B cell (primary cell): ENCODE measurements at regions not wholly inside any gene's neighbourhood (a gene's known extent, or its start where the extent isn't known, plus 50 kb on each side); places are given as distances from the start of the nearest gene placed in this dataset.

Experiments
- ATAC-seq: fragments of 200-7000 bp; cut with Tn5 transposase; one replicate; pipeline ENCODE4 v1.10.0; 2021; ENCODE audit warnings: low read depth, mild to moderate bottlenecking, moderate number of reproducible peaks, moderate library complexity
- CTCF ChIA-PET: fragments of 350-600 bp; sonication (Branson Sonifier 250); formaldehyde crosslinking; loops from one replicate; lab custom pipeline; 2021; ENCODE audit warnings: antibody characterized with exemption, inconsistent platforms; lab: Charles Lee
- POLR2A ChIA-PET: fragments of 350-600 bp; sonication (Branson Sonifier 250); formaldehyde crosslinking; loops from one replicate; lab custom pipeline; 2021; ENCODE audit warnings: antibody characterized with exemption; lab: Charles Lee
- DNase-seq: peaks from one replicate; pipeline ENCODE4 v3.0.0; 2013
- H2AFZ ChIP-seq: 2 replicates; pipeline ENCODE4 v1.6.1; 2012; ENCODE audit warnings: mild to moderate bottlenecking, low read depth, low read length; ENCODE audit not compliant: insufficient read depth, poor library complexity, severe bottlenecking
- H3K27ac ChIP-seq, 2 donors: 1 replicate in 1 of 2; 2 replicates in 1 of 2; pipeline ENCODE4 v1.5.1; 2012 to 2013; ENCODE audit warnings: low read length in 2 of 2, mild to moderate bottlenecking in 2 of 2, moderate library complexity in 1 of 2
- H3K27me3 ChIP-seq, 4 experiments: fragments of 200-600 bp in 1 of 4; sonication (generic) in 1 of 4; replicated peaks in 1 of 4; 1 replicate in 2 of 4; 2 replicates in 2 of 4; pipeline versions ENCODE4 v1.6.1 to v1.7.0; 2013 to 2016; ENCODE audit warnings: low read length in 3 of 4, mild to moderate bottlenecking in 2 of 4, mixed read lengths in 1 of 4, moderate library complexity in 1 of 4; ENCODE audit not compliant: insufficient read depth in 4 of 4, control insufficient read depth in 3 of 4; ENCODE audit errors: control extremely low read depth in 1 of 4
- H3K36me3 ChIP-seq, 2 experiments: replicated peaks in 1 of 2; 1 replicate in 1 of 2; 2 replicates in 1 of 2; pipeline versions ENCODE4 v1.6.1 to v1.7.1; 2013; ENCODE audit warnings: low read length in 1 of 2; ENCODE audit not compliant: insufficient read depth in 2 of 2, control insufficient read depth in 1 of 2; ENCODE audit errors: control extremely low read depth in 1 of 2, extremely low read depth in 1 of 2
- H3K4me1 ChIP-seq, 2 donors: fragments of 200-600 bp in 1 of 2; sonication (generic) in 1 of 2; 1 replicate in 1 of 2; 2 replicates in 1 of 2; pipeline versions ENCODE4 v1.5.1 to v1.6.1; 2013 to 2017; ENCODE audit warnings: low read length in 2 of 2; ENCODE audit not compliant: control insufficient read depth in 2 of 2, insufficient read depth in 2 of 2
- H3K4me2 ChIP-seq: replicated peaks from 2 replicates; pipeline ENCODE3; 2012; ENCODE audit warnings: mild to moderate bottlenecking, low read depth, low read length; ENCODE audit not compliant: poor library complexity, severe bottlenecking
- H3K4me3 ChIP-seq, 5 experiments: fragments of 200-600 bp in 1 of 5; sonication (generic) in 1 of 5; 1 replicate in 3 of 5; 2 replicates in 2 of 5; pipeline versions ENCODE4 v1.5.1 to v1.7.0; 2011 to 2016; ENCODE audit warnings: low read length in 4 of 5, mild to moderate bottlenecking in 4 of 5, low read depth in 2 of 5, control low read depth in 1 of 5, moderate library complexity in 1 of 5; ENCODE audit not compliant: insufficient read depth in 1 of 5; ENCODE audit errors: control extremely low read depth in 1 of 5, extremely low read depth in 1 of 5
- H3K79me2 ChIP-seq: fragments of 200-600 bp; sonication (generic); one replicate; pipeline ENCODE4 v1.6.0; 2016; ENCODE audit warnings: low read length; ENCODE audit not compliant: control insufficient read depth, insufficient read depth
- H3K9ac ChIP-seq: fragments of 200-600 bp; sonication (generic); 2 replicates; pipeline ENCODE4 v1.6.1; 2017; ENCODE audit warnings: mild to moderate bottlenecking, low read length, moderate library complexity
- H3K9me3 ChIP-seq, 3 donors: one replicate each; pipeline versions ENCODE4 v1.6.1 to v1.7.1; 2013; ENCODE audit warnings: low read length in 2 of 3; ENCODE audit not compliant: control insufficient read depth in 2 of 3, insufficient read depth in 1 of 3; ENCODE audit errors: control extremely low read depth in 1 of 3
- H4K20me1 ChIP-seq: 2 replicates; pipeline ENCODE4 v1.6.0; 2012; ENCODE audit warnings: mild to moderate bottlenecking, low read length; ENCODE audit not compliant: insufficient read depth, control insufficient read depth, poor library complexity, severe bottlenecking
- H3K27ac Mint-ChIP-seq: one replicate; pipeline ENCODE4 v1.8.0; 2021; ENCODE audit warnings: mixed read lengths
- H3K27me3 Mint-ChIP-seq: one replicate; pipeline ENCODE4 v1.8.0; 2021; ENCODE audit warnings: mixed read lengths
- H3K4me1 Mint-ChIP-seq: one replicate; pipeline ENCODE4 v1.8.0; 2021; ENCODE audit warnings: mixed read lengths
- H3K4me3 Mint-ChIP-seq: one replicate; pipeline ENCODE4 v1.8.0; 2021; ENCODE audit warnings: mixed read lengths
- H3K9me3 Mint-ChIP-seq: one replicate; pipeline ENCODE4 v1.8.0; 2022; ENCODE audit warnings: mixed read lengths; ENCODE audit not compliant: insufficient read depth
- EZH2 ChIP-seq: IDR thresholded peaks from 2 replicates; pipeline ENCODE4 v1.6.1; 2012; ENCODE audit warnings: borderline replicate concordance, low read depth, mild to moderate bottlenecking, moderate library complexity, low read length; ENCODE audit not compliant: insufficient read depth, poor library complexity, severe bottlenecking
- WGBS: methylation state at CpG from one replicate; pipeline ENCODE4 v1.1.5; 2013; ENCODE audit warnings: missing lambda C conversion rate; ENCODE audit not compliant: insufficient coverage; 5-methylcytosine and 5-hydroxymethylcytosine counted together
- intact Hi-C: fragments of 100-400 bp; cut with micrococcal nuclease; formaldehyde crosslinking; loops from one replicate; pipeline ENCODE4 v1.10.0; 2022
- TF ChIP-seq, protein P1 (sequence below): fragments of 200-600 bp; IDR thresholded peaks from one replicate; pipeline ENCODE4 v1.8.0; 2022; ENCODE audit warnings: antibody characterized with exemption, mild to moderate bottlenecking

DNA sequence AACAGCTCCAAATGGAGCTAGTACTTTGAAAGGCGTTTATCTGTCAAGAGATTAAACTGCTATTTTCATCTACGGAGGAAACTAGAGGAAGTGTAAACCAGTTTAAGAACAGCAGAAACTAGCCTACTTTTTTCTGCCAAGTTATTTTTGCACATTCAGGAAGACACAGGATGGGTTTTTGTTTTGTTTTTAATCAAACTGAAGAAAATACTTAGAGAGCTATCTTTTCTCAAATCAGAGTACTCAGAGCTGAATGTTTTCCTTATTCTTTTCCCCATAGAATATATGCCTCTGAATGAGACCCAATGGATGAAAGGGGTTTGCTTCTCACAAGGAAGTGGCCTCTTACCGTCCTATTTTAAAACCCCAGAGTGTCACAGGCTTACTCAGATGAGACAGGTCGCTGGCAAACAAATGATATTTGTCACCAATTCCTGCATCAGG, 538.5 kb downstream of the CD83 start:
- Mint-ChIP-seq H3K4me1 (peaks cover 36% of the 10 kb centered on the region), H3K9me3 (no peaks in the 10 kb centered on the region), H3K27me3 (no peaks in the 10 kb centered on the region), H3K27ac (peak overlapping the region; percentile 94), H3K4me3 (peak overlapping the region; percentile 77)
- DNase-seq = peak; percentile 66
- Histone ChIP-seq H3K9ac (peak overlapping the region; percentile 44), H4K20me1 (no peaks in the 10 kb centered on the region), H3K4me1 (peaks cover 72% of the 10 kb centered on the region in 2 donors), H3K9me3 (peaks cover 0 to 4% (median 0%) of the 10 kb centered on the region in 3 donors), H3K27ac (peak overlapping the region; percentile 98), H3K27me3 (no peaks in the 10 kb centered on the region), H3K36me3 (no peaks in the 10 kb centered on the region), H3K4me2 (peak overlapping the region; percentile 67), H2AFZ (peak overlapping the region; percentile 64), H3K4me3 (peak overlapping the region in 3 of 5 experiments; percentile 5 to 47 (median 11)), H3K79me2 (no peaks in the 10 kb centered on the region)
- peak; percentile 26 for ATAC-seq
- intact Hi-C loops = loop anchor here (1.0 kb wide), 1 partner anchor 17 kb away; no protein-coding TSS in a partner anchor
- POLR2A ChIA-PET = interaction anchor here (1.1 to 1.3 kb wide), 3 partner anchors 17 to 73 kb away, joined by 3 to 7 read pairs (median 3); no protein-coding TSS in a partner anchor
- CTCF ChIA-PET = interaction anchor here (0.8 to 1.4 kb wide), 3 partner anchors 16 to 31 kb away, joined by 3 to 5 read pairs (median 5); no protein-coding TSS in a partner anchor
- WGBS = 0% methylated on average over 1 of the region's 4 CpGs
- TF ChIP-seq EZH2 = no peak
- TF ChIP-seq, protein P1, sequence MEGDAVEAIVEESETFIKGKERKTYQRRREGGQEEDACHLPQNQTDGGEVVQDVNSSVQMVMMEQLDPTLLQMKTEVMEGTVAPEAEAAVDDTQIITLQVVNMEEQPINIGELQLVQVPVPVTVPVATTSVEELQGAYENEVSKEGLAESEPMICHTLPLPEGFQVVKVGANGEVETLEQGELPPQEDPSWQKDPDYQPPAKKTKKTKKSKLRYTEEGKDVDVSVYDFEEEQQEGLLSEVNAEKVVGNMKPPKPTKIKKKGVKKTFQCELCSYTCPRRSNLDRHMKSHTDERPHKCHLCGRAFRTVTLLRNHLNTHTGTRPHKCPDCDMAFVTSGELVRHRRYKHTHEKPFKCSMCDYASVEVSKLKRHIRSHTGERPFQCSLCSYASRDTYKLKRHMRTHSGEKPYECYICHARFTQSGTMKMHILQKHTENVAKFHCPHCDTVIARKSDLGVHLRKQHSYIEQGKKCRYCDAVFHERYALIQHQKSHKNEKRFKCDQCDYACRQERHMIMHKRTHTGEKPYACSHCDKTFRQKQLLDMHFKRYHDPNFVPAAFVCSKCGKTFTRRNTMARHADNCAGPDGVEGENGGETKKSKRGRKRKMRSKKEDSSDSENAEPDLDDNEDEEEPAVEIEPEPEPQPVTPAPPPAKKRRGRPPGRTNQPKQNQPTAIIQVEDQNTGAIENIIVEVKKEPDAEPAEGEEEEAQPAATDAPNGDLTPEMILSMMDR = no peak

DNA sequence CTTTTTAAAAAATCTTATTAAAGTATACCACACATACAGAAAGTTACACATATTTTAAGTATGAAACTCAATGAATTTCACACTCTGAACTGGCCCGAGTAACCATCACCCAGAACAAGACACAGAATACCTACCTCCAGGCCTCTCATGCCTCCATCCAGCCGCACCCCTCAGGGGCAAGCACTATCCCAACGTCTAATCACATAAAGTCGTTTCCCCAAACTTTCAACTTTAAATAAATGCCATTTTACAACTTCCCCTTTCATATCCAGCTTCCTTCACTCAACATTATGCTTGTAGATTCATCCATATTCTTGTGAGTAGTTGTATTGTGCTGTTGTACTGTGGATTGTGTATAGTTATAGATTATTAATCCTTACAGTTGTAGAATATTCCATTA, 539.1 kb downstream of the CD83 start:
- Mint-ChIP-seq H3K27me3 (no peaks in the 10 kb centered on the region), H3K4me3 (peak overlapping the region; percentile 77), H3K27ac (peak overlapping the region; percentile 94), H3K9me3 (no peaks in the 10 kb centered on the region), H3K4me1 (peaks cover 33% of the 10 kb centered on the region)
- intact Hi-C loops = loop anchor here (1.0 kb wide), 1 partner anchor 17 kb away; no protein-coding TSS in a partner anchor
- POLR2A ChIA-PET = interaction anchor here (1.1 to 1.3 kb wide), 4 partner anchors 18 to 73 kb away, joined by 3 to 7 read pairs (median 4); no protein-coding TSS in a partner anchor
- H4K20me1 ChIP-seq = no peaks in the 10 kb centered on the region
- TF ChIP-seq, protein P1 = no peak
- TF ChIP-seq EZH2 = no peak
- H3K9ac ChIP-seq = peak overlapping the region; percentile 44
- H2AFZ ChIP-seq = no peak overlapping the region
- H3K9me3 ChIP-seq = peaks cover 0 to 4% (median 0%) of the 10 kb centered on the region in 3 donors
- no peak for ATAC-seq
- H3K4me3 ChIP-seq = peak overlapping the region in 1 of 5 experiments; percentile 47
- peak; percentile 56 for DNase-seq
- no peaks in the 10 kb centered on the region for H3K36me3 ChIP-seq
- no peaks in the 10 kb centered on the region for H3K79me2 ChIP-seq
- peak overlapping the region; percentile 98 for H3K27ac ChIP-seq
- H3K4me1 ChIP-seq = peaks cover 76 to 77% of the 10 kb centered on the region in 2 donors
- H3K27me3 ChIP-seq = no peaks in the 10 kb centered on the region
- WGBS = 5% methylated on average over 2 of the region's 4 CpGs
- CTCF ChIA-PET = interaction anchor here (1.4 kb wide), 1 partner anchor 21 kb away, joined by 3 read pairs; no protein-coding TSS in a partner anchor
- H3K4me2 ChIP-seq = peak overlapping the region; percentile 67
